Transverse colon (tissue), 4 donors: ENCODE measurements at regions not wholly inside any gene's neighbourhood (a gene's known extent, or its start where the extent isn't known, plus 50 kb on each side); places are given as distances from the start of the nearest gene placed in this dataset.

Experiments used
- DNase-seq: peaks from one replicate; pipeline ENCODE4 v3.0.0-alpha.2; 2019
- H3K27ac ChIP-seq, 4 donors: fragments of 200-600 bp; sonication (generic); 2 replicates each; pipeline ENCODE4 v1.5.1; 2016 to 2018; ENCODE audit warnings: inconsistent platforms in 4 of 4
- H3K27me3 ChIP-seq: fragments of 200-600 bp; sonication (generic); 2 replicates; pipeline ENCODE4 v1.5.1; 2017; ENCODE audit warnings: inconsistent platforms
- H3K36me3 ChIP-seq, 4 donors: fragments of 200-600 bp; sonication (generic); 2 replicates each; pipeline ENCODE4 v1.5.1; 2017 to 2019; ENCODE audit warnings: inconsistent platforms in 4 of 4
- H3K4me1 ChIP-seq, 4 donors: fragments of 200-600 bp; sonication (generic); 2 replicates each; pipeline ENCODE4 v1.5.1; 2017 to 2020; ENCODE audit warnings: inconsistent platforms in 4 of 4
- H3K4me3 ChIP-seq, 4 donors: fragments of 200-600 bp; sonication (generic); 1 replicate in 1 of 4; 2 replicates in 3 of 4; pipeline versions ENCODE4 v1.5.1 to v1.6.1; 2017 to 2019; ENCODE audit warnings: inconsistent platforms in 4 of 4
- H3K9me3 ChIP-seq, 2 donors: fragments of 200-600 bp; sonication (generic); 2 replicates each; pipeline ENCODE4 v1.5.1; 2017 to 2019; ENCODE audit warnings: inconsistent platforms in 2 of 2
- EP300 ChIP-seq: sonication (generic); formaldehyde crosslinking; IDR thresholded peaks from one replicate; pipeline ENCODE4 v1.6.1; 2017; ENCODE audit warnings: antibody characterized with exemption, low read depth
- POLR2A ChIP-seq: fragments of 450-650 bp; IDR thresholded peaks from one replicate; pipeline ENCODE4 v1.6.1; 2016; ENCODE audit warnings: antibody characterized with exemption, mild to moderate bottlenecking, moderate library complexity
- POLR2AphosphoS5 ChIP-seq, 3 donors: sonication (generic); formaldehyde crosslinking; IDR thresholded peaks; one replicate each; pipeline ENCODE4 v1.6.1; 2016; ENCODE audit warnings: antibody characterized with exemption in 3 of 3
- WGBS, 2 donors: methylation state at CpG; one replicate each; pipeline ENCODE4 v1.1.5; 2018; ENCODE audit warnings: low coverage in 1 of 2; 5-methylcytosine and 5-hydroxymethylcytosine counted together
- in situ Hi-C, 4 donors: fragments of 200-750 bp; cut with MboI; loops; one replicate each; pipeline versions ENCODE4 v1.15.0 to v1.15.1; 2017; ENCODE audit warnings: low sequenced_read_pairs in 3 of 4, low pct_ligation_motif_present in 1 of 4, low pct_unique_long_range_greater_than_20kb in 1 of 4
- intact Hi-C: fragments of 100-400 bp; cut with DNase I; formaldehyde crosslinking; loops from one replicate; pipeline ENCODE4 v1.15.1; 2023; ENCODE audit warnings: low total_unique reads
- TF ChIP-seq, protein P1 (sequence below), 5 experiments: fragments of 200-600 bp in 3 of 5; fragments of 450-650 bp in 2 of 5; sonication (generic) in 3 of 5; IDR thresholded peaks; 1 replicate in 2 of 5; 2 replicates in 3 of 5; pipeline ENCODE4 v1.5.1; 2016 to 2017; ENCODE audit warnings: antibody characterized with exemption in 5 of 5, inconsistent platforms in 3 of 5, mild to moderate bottlenecking in 2 of 5, moderate library complexity in 1 of 5

DNA sequence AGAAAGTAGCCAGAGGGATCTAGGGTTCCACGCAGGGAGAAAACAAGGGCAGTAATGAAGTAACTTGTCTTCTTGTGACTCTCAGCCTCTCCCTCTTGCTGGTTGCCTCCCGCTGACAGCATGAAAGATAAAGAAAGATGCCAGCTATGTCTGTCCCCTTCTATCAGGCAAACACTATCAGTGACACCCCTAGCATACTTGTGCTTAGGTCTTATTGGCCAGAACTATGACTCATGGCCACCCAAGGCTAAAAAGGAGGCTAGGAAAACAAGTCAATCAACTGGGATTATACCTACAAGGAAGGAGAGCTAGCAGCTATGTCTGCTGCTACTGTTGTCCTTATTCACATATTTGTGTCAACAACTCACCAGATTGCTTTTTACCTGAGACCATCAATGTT, 206.8 kb upstream of the SOX4 start:
- Histone ChIP-seq H3K27me3 (no peaks in the 10 kb centered on the region), H3K27ac (no peak overlapping the region), H3K9me3 (no peaks in the 10 kb centered on the region), H3K36me3 (no peaks in the 10 kb centered on the region), H3K4me1 (no peaks in the 10 kb centered on the region), H3K4me3 (no peak overlapping the region)
- in situ Hi-C loops = no loop called here
- intact Hi-C loops = no loop called here
- TF ChIP-seq POLR2A = no peak
- TF ChIP-seq POLR2AphosphoS5 (IDR thresholded peaks at IDR 0.05) = no peak
- TF ChIP-seq, protein P1, sequence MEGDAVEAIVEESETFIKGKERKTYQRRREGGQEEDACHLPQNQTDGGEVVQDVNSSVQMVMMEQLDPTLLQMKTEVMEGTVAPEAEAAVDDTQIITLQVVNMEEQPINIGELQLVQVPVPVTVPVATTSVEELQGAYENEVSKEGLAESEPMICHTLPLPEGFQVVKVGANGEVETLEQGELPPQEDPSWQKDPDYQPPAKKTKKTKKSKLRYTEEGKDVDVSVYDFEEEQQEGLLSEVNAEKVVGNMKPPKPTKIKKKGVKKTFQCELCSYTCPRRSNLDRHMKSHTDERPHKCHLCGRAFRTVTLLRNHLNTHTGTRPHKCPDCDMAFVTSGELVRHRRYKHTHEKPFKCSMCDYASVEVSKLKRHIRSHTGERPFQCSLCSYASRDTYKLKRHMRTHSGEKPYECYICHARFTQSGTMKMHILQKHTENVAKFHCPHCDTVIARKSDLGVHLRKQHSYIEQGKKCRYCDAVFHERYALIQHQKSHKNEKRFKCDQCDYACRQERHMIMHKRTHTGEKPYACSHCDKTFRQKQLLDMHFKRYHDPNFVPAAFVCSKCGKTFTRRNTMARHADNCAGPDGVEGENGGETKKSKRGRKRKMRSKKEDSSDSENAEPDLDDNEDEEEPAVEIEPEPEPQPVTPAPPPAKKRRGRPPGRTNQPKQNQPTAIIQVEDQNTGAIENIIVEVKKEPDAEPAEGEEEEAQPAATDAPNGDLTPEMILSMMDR (IDR thresholded peaks at IDR 0.05) = no peak
- TF ChIP-seq EP300 = no peak
- 69 to 96% methylated on average over 2 of the region's 2 CpGs for WGBS, 2 donors
- DNase-seq = no peak

DNA sequence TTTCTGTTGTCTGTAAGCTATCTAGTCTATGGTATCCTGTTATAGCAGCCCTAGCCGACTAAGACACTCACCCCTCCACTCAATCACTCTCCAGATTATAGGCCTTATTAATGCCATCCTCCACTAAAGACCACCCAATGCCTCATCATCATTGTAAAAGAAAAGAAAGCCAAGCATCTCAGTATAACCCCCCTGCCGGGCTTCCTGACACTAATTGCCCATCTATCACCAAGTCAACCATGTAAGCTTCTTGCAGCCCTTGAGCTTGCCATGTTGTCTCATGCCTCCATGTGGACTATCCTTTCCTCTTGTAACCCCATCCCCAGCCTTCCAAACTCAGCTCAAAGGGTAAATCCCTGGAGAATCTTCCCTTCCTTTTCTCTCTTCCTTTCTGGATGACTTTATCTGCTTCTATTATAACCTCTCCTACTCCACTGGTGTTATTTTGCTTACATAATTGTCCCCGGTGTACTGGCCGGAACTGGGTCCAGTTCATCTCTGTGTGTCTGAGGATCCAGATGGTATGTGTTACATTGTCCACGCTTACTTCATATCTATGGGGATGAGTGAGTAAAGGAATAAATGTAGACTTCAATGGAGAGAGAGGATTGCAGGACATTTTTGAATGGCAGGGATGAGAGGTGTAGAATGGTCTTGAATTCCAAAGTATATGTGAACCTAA, 202.9 kb upstream of the SOX4 start:
- no peak for DNase-seq
- TF ChIP-seq EP300 (no peak), POLR2AphosphoS5 (IDR thresholded peaks at IDR 0.05) (no peak), POLR2A (no peak)
- TF ChIP-seq, protein P1 (IDR thresholded peaks at IDR 0.05) = no peak
- in situ Hi-C loops = no loop called here
- Histone ChIP-seq H3K4me3 (no peak overlapping the region), H3K27ac (no peak overlapping the region), H3K9me3 (no peaks in the 10 kb centered on the region), H3K27me3 (no peaks in the 10 kb centered on the region), H3K4me1 (no peaks in the 10 kb centered on the region), H3K36me3 (no peaks in the 10 kb centered on the region)
- 86 to 87% methylated on average over 4 to 5 of the region's 5 CpGs for WGBS, 2 donors
- intact Hi-C loops = no loop called here

DNA sequence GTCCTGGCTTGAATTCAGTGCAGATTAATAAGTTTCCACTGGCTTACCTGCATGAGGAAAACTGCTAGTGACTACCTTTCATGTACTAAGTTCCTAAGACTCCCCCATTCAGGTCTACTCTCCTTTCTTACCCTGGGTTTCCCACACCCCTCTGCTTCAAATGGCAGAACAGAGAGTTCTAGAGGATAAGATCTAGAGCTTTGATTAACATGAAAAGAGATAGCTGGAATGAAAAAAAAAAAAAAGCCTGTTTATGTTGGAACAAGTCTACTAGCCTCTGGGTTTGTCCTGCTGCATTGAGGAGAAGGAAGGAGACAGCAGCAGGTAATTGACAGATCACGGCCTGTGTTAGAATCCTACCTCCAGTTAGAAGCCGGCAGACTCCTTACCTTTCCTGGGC, 201.4 kb upstream of the SOX4 start:
- Histone ChIP-seq H3K27ac (no peak overlapping the region), H3K27me3 (no peaks in the 10 kb centered on the region), H3K9me3 (no peaks in the 10 kb centered on the region), H3K4me1 (no peaks in the 10 kb centered on the region), H3K36me3 (no peaks in the 10 kb centered on the region), H3K4me3 (no peak overlapping the region)
- 83 to 100% methylated on average over 1 to 2 of the region's 2 CpGs for WGBS, 2 donors
- TF ChIP-seq POLR2A (no peak), EP300 (no peak), POLR2AphosphoS5 (IDR thresholded peaks at IDR 0.05) (no peak)
- TF ChIP-seq, protein P1 (IDR thresholded peaks at IDR 0.05) = no peak
- intact Hi-C loops (no loop called here), in situ Hi-C loops (no loop called here)
- DNase-seq = no peak

DNA sequence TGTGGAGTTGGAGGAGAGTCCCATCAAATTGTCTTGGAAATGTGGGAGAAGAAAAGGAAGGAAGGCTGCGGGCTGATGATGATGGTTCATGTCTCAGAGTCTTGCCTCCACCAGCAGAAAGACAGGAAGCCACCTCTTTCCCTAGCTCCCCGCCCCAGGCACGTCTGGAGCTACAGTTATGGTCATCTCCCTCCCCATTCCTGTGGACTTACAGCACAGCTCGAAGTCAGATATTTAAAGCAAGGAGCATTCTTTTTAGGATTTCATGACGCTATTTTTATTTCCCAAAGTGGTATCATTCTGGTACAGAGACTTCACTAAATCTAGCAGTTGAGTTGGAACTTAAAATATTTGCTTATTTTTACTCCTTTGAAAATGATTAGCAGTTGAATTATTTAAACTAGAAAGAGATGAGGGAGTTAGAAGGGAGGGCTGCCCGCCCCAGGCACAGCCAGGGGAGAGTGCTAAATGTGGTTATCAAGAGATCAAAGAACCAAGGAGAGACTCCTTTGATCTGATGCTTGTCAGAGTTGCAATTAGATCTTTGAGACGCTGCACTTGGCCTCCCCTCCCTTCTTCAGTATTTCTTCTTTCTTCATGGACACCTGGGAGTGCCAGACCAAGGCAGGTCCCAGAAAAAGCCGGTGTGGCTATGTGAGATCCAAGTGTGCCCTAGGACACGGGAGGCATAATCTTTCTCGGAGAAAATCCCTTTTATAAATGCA, 199.9 kb upstream of the SOX4 start:
- H3K4me1 ChIP-seq = no peaks in the 10 kb centered on the region
- H3K9me3 ChIP-seq = no peaks in the 10 kb centered on the region
- no peak overlapping the region for H3K27ac ChIP-seq
- H3K36me3 ChIP-seq = no peaks in the 10 kb centered on the region
- no peak overlapping the region for H3K4me3 ChIP-seq
- no peaks in the 10 kb centered on the region for H3K27me3 ChIP-seq
- 70 to 79% methylated on average over 8 to 10 of the region's 10 CpGs for WGBS, 2 donors
- DNase-seq = no peak
- TF ChIP-seq POLR2A (no peak), POLR2AphosphoS5 (IDR thresholded peaks at IDR 0.05) (no peak), EP300 (no peak)
- TF ChIP-seq, protein P1 (IDR thresholded peaks at IDR 0.05) = no peak
- in situ Hi-C loops (no loop called here), intact Hi-C loops (no loop called here)
